H9 (cell line): ENCODE measurements at regions not wholly inside any gene's neighbourhood (a gene's known extent, or its start where the extent isn't known, plus 50 kb on each side); places are given as distances from the start of the nearest gene placed in this dataset.

ENCODE experiments used
- DNase-seq: peaks from one replicate; pipeline ENCODE4 v3.0.0-alpha.2; 2017
- H2AFZ ChIP-seq: one replicate; pipeline ENCODE4 v1.6.1; 2013; ENCODE audit warnings: mild to moderate bottlenecking, low read length, control low read depth, moderate library complexity
- H2AK5ac ChIP-seq: 2 replicates; pipeline ENCODE4 v1.6.1; 2013; ENCODE audit warnings: low read length, control low read depth, mixed read lengths; ENCODE audit not compliant: insufficient read length
- H2BK120ac ChIP-seq: one replicate; pipeline ENCODE4 v1.6.1; 2013; ENCODE audit warnings: low read depth, mild to moderate bottlenecking, low read length, control low read depth, inconsistent platforms; ENCODE audit not compliant: poor library complexity, severe bottlenecking
- H2BK12ac ChIP-seq: 2 replicates; pipeline ENCODE4 v1.6.1; 2013; ENCODE audit warnings: low read length, control low read depth, mixed read lengths, low read depth; ENCODE audit not compliant: insufficient read length
- H2BK15ac ChIP-seq: 2 replicates; pipeline ENCODE4 v1.6.1; 2013; ENCODE audit warnings: low read depth, low read length, control low read depth
- H2BK20ac ChIP-seq: one replicate; pipeline ENCODE4 v1.6.1; 2013; ENCODE audit warnings: low read depth, mild to moderate bottlenecking, low read length, control low read depth, inconsistent platforms; ENCODE audit not compliant: poor library complexity, severe bottlenecking
- H2BK5ac ChIP-seq: 2 replicates; pipeline ENCODE4 v1.6.1; 2013; ENCODE audit warnings: low read length, control low read depth, mixed read lengths; ENCODE audit not compliant: insufficient read length
- H3K14ac ChIP-seq: 2 replicates; pipeline ENCODE4 v1.6.1; 2013; ENCODE audit warnings: low read length, control low read depth; ENCODE audit not compliant: insufficient read depth
- H3K18ac ChIP-seq: 2 replicates; pipeline ENCODE4 v1.6.1; 2013; ENCODE audit warnings: low read depth, mild to moderate bottlenecking, mixed read lengths, low read length, control low read depth; ENCODE audit not compliant: insufficient read length
- H3K23ac ChIP-seq: 2 replicates; pipeline ENCODE4 v1.6.1; 2013; ENCODE audit warnings: low read length, control low read depth, mixed read lengths, low read depth; ENCODE audit not compliant: insufficient read length
- H3K23me2 ChIP-seq: 2 replicates; pipeline ENCODE4 v1.6.1; 2013; ENCODE audit warnings: low read depth, mild to moderate bottlenecking, mixed read lengths, low read length, control low read depth; ENCODE audit not compliant: insufficient read length, poor library complexity, severe bottlenecking
- H3K27ac ChIP-seq: 2 replicates; pipeline ENCODE4 v1.5.1; 2013; ENCODE audit warnings: low read length, control low read depth, mixed read lengths, low read depth; ENCODE audit not compliant: insufficient read length
- H3K27me3 ChIP-seq: 2 replicates; pipeline ENCODE4 v1.6.1; 2013; ENCODE audit warnings: low read length, control low read depth, inconsistent platforms; ENCODE audit not compliant: insufficient read depth
- H3K4ac ChIP-seq: 2 replicates; pipeline ENCODE4 v1.6.1; 2013; ENCODE audit warnings: low read depth, mild to moderate bottlenecking, control low read depth, inconsistent platforms, low read length, moderate library complexity
- H3K4me1 ChIP-seq: 2 replicates; pipeline ENCODE4 v1.6.1; 2013; ENCODE audit warnings: low read length, control low read depth, inconsistent platforms; ENCODE audit not compliant: insufficient read depth
- H3K4me2 ChIP-seq: 2 replicates; pipeline ENCODE4 v1.6.1; 2013; ENCODE audit warnings: low read length, control low read depth, mixed read lengths; ENCODE audit not compliant: insufficient read length, insufficient read depth
- H3K56ac ChIP-seq: 2 replicates; pipeline ENCODE4 v1.6.1; 2013; ENCODE audit warnings: low read depth, mild to moderate bottlenecking, mixed read lengths, low read length, control low read depth; ENCODE audit not compliant: insufficient read length
- H3K79me1 ChIP-seq: 2 replicates; pipeline ENCODE4 v1.6.1; 2013; ENCODE audit warnings: low read depth, mild to moderate bottlenecking, moderate library complexity, low read length, control low read depth, inconsistent platforms; ENCODE audit not compliant: insufficient read depth, poor library complexity, severe bottlenecking
- H3K79me2 ChIP-seq: 2 replicates; pipeline ENCODE4 v1.6.1; 2013; ENCODE audit warnings: low read length, control low read depth, inconsistent platforms; ENCODE audit not compliant: insufficient read depth
- H3K9ac ChIP-seq: 2 replicates; pipeline ENCODE4 v1.6.1; 2013; ENCODE audit warnings: low read length, control low read depth, mixed read lengths; ENCODE audit not compliant: insufficient read length; ENCODE audit errors: extremely low read depth
- H3K9me3 ChIP-seq: one replicate; pipeline ENCODE4 v1.6.1; 2013; ENCODE audit warnings: low read depth, low read length, inconsistent platforms; ENCODE audit not compliant: control insufficient read depth
- H3T11ph ChIP-seq: one replicate; pipeline ENCODE4 v1.6.1; 2013; ENCODE audit warnings: mild to moderate bottlenecking, low read length, control low read depth, inconsistent platforms
- H4K20me1 ChIP-seq: one replicate; pipeline ENCODE4 v1.6.1; 2013; ENCODE audit not compliant: control insufficient read depth, insufficient read length, insufficient read depth
- H4K5ac ChIP-seq: 2 replicates; pipeline ENCODE4 v1.6.1; 2013; ENCODE audit warnings: low read depth, mild to moderate bottlenecking, mixed read lengths, low read length, control low read depth; ENCODE audit not compliant: insufficient read length
- H4K8ac ChIP-seq: replicated peaks from 2 replicates; pipeline ENCODE4 v1.6.1; 2013; ENCODE audit warnings: low read length, control low read depth, mixed read lengths, low read depth; ENCODE audit not compliant: insufficient read length
- H4K91ac ChIP-seq: 2 replicates; pipeline ENCODE4 v1.6.1; 2013; ENCODE audit warnings: low read depth, mild to moderate bottlenecking, moderate library complexity, mixed read lengths, low read length, control low read depth; ENCODE audit not compliant: insufficient read length
- H3K27ac Mint-ChIP-seq, 3 experiments: 2 replicates in 2 of 3; 3 replicates in 1 of 3; pipeline ENCODE4 v1.8.0; 2020 to 2021; ENCODE audit warnings: mixed read lengths in 3 of 3, mild to moderate bottlenecking in 1 of 3, moderate library complexity in 1 of 3
- H3K27me3 Mint-ChIP-seq: 2 replicates; pipeline ENCODE4 v1.8.0; 2021; ENCODE audit warnings: low read depth, mild to moderate bottlenecking, moderate library complexity, mixed read lengths
- H3K36me3 Mint-ChIP-seq, 3 experiments: 2 replicates in 2 of 3; 3 replicates in 1 of 3; pipeline ENCODE4 v1.8.0; 2020 to 2021; ENCODE audit warnings: low read depth in 3 of 3, mixed read lengths in 3 of 3; ENCODE audit not compliant: insufficient read depth in 1 of 3
- H3K4me1 Mint-ChIP-seq, 2 experiments: 2 replicates each; pipeline ENCODE4 v1.8.0; 2020; ENCODE audit warnings: mixed read lengths in 2 of 2
- H3K4me3 Mint-ChIP-seq, 2 experiments: 2 replicates in 1 of 2; 3 replicates in 1 of 2; pipeline ENCODE4 v1.8.0; 2020 to 2021; ENCODE audit warnings: mild to moderate bottlenecking in 2 of 2, mixed read lengths in 2 of 2, moderate library complexity in 1 of 2
- H3K9me3 Mint-ChIP-seq, 2 experiments: 2 replicates in 1 of 2; 3 replicates in 1 of 2; pipeline ENCODE4 v1.8.0; 2020; ENCODE audit warnings: mild to moderate bottlenecking in 2 of 2, mixed read lengths in 2 of 2, moderate library complexity in 1 of 2
- WGBS: extraction: QIAGEN DNeasy Blood & Tissue Kit; methylation state at CpG from one replicate; pipeline ENCODE4 v1.1.7; 2013; ENCODE audit warnings: missing lambda C conversion rate, low lambda C conversion rate, mixed read lengths; ENCODE audit not compliant: insufficient read length; ENCODE audit errors: extremely low coverage; 5-methylcytosine and 5-hydroxymethylcytosine counted together
- TF ChIP-seq, protein P1 (sequence below): fragments of 200-600 bp; sonication (generic); conservative IDR thresholded peaks from 3 replicates; pipeline ENCODE4 v1.8.0; 2021; ENCODE audit warnings: antibody characterized with exemption, mild to moderate bottlenecking

DNA sequence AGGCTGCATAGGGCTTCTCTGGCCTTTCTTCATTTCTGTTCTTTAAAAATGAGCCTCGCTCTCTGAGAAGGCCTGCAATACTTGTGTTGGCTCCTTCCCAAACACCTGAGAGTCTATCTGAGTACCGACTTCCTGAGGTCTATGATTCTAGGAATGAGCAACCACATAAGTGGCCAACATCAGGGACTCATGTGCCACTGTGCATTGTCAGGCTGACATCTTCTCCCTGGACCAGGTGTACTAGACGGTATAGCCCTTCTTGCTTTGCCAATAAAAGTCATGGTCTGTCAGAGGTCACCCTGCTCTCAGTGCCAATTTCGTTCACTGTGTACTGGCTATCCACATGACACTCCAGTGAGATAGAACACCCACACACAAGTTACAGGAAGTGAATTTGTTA lies 67.4 kb upstream of the EPHA5 start:
- no peak overlapping the region for H3K18ac ChIP-seq
- Mint-ChIP-seq H3K36me3 (no peaks in the 10 kb centered on the region), H3K4me1 (no peaks in the 10 kb centered on the region), H3K27ac (no peak overlapping the region), H3K9me3 (no peaks in the 10 kb centered on the region), H3K4me3 (no peak overlapping the region), H3K27me3 (no peaks in the 10 kb centered on the region)
- no peak overlapping the region for H4K8ac ChIP-seq
- H3K27ac ChIP-seq: no peak overlapping the region
- no peaks in the 10 kb centered on the region for H3K23me2 ChIP-seq
- H2BK12ac ChIP-seq: no peak overlapping the region
- H3K79me1 ChIP-seq: no peaks in the 10 kb centered on the region
- no peak overlapping the region for H3K56ac ChIP-seq
- no peaks in the 10 kb centered on the region for H3K27me3 ChIP-seq
- no peak overlapping the region for H2AK5ac ChIP-seq
- H3K79me2 ChIP-seq: no peaks in the 10 kb centered on the region
- no peak overlapping the region for H2BK120ac ChIP-seq
- no peak overlapping the region for H3K9ac ChIP-seq
- H3K14ac ChIP-seq: no peak overlapping the region
- H2BK15ac ChIP-seq: no peak overlapping the region
- H3K4me2 ChIP-seq: no peak overlapping the region
- H3T11ph ChIP-seq: no peak overlapping the region
- H3K9me3 ChIP-seq: no peaks in the 10 kb centered on the region
- TF ChIP-seq, protein P1, sequence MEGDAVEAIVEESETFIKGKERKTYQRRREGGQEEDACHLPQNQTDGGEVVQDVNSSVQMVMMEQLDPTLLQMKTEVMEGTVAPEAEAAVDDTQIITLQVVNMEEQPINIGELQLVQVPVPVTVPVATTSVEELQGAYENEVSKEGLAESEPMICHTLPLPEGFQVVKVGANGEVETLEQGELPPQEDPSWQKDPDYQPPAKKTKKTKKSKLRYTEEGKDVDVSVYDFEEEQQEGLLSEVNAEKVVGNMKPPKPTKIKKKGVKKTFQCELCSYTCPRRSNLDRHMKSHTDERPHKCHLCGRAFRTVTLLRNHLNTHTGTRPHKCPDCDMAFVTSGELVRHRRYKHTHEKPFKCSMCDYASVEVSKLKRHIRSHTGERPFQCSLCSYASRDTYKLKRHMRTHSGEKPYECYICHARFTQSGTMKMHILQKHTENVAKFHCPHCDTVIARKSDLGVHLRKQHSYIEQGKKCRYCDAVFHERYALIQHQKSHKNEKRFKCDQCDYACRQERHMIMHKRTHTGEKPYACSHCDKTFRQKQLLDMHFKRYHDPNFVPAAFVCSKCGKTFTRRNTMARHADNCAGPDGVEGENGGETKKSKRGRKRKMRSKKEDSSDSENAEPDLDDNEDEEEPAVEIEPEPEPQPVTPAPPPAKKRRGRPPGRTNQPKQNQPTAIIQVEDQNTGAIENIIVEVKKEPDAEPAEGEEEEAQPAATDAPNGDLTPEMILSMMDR: no peak
- H2AFZ ChIP-seq: no peak overlapping the region
- H4K5ac ChIP-seq: no peak overlapping the region
- H3K23ac ChIP-seq: no peak overlapping the region
- H2BK5ac ChIP-seq: no peak overlapping the region
- no peak overlapping the region for H4K91ac ChIP-seq
- WGBS: no CpG with 5 or more reads among the region's 4 CpGs
- DNase-seq: no peak
- H2BK20ac ChIP-seq: no peak overlapping the region
- H3K4ac ChIP-seq: no peak overlapping the region
- H3K4me1 ChIP-seq: no peaks in the 10 kb centered on the region
- H4K20me1 ChIP-seq: no peaks in the 10 kb centered on the region
